ENCODE measurements at regions not wholly inside any gene's neighbourhood (a gene's known extent, or its start where the extent isn't known, plus 50 kb on each side); places are given as distances from the start of the nearest gene placed in this dataset.

GRCh38 chr11:104725796-104726408 is 172.4 kb downstream of the CASP12 start:
- H3K27me3 ChIP-seq (replicated peaks): no peaks in the 10 kb centered on the region
- no peak overlapping the region for H3K27ac ChIP-seq
- in situ Hi-C loops (cut with HindIII; ENCODE audit: low pct_ligation_motif_present, low sequenced_read_pairs): no loop called here
- no peak for TF ChIP-seq CTCF (IDR thresholded peaks at IDR 0.05; ENCODE audit: low read depth, low read length, missing control alignments)
- H3K36me3 ChIP-seq (replicated peaks): no peaks in the 10 kb centered on the region
- DNase-seq: no peak
- H3K4me3 ChIP-seq (ENCODE audit: low read depth, low read length): no peak overlapping the region

- DNase-seq: no peak
- TF ChIP-seq CTCF (IDR thresholded peaks at IDR 0.05; ENCODE audit: low read depth, low read length, missing control alignments): no peak
- Histone ChIP-seq H3K4me3 (ENCODE audit: low read depth, low read length) (no peak overlapping the region), H3K27me3 (replicated peaks) (no peaks in the 10 kb centered on the region), H3K27ac (no peak overlapping the region), H3K36me3 (replicated peaks) (no peaks in the 10 kb centered on the region)
- in situ Hi-C loops (cut with HindIII; ENCODE audit: low pct_ligation_motif_present, low sequenced_read_pairs): no loop called here
Measured at GRCh38 chr11:104713401-104713800, 184.9 kb downstream of the CASP12 start.

GRCh38 chr11:104705490-104706190 is 192.6 kb downstream of the CASP12 start:
- Histone ChIP-seq H3K36me3 (replicated peaks) (no peaks in the 10 kb centered on the region), H3K4me3 (ENCODE audit: low read depth, low read length) (no peak overlapping the region), H3K27me3 (replicated peaks) (no peaks in the 10 kb centered on the region), H3K27ac (no peak overlapping the region)
- DNase-seq: peak; percentile 19
- TF ChIP-seq CTCF (IDR thresholded peaks at IDR 0.05; ENCODE audit: low read depth, low read length, missing control alignments): no peak
- in situ Hi-C loops (cut with HindIII; ENCODE audit: low pct_ligation_motif_present, low sequenced_read_pairs): no loop called here

GRCh38 chr11:104704888-104705287 is 193.4 kb downstream of the CASP12 start:
- Histone ChIP-seq H3K36me3 (replicated peaks) (no peaks in the 10 kb centered on the region), H3K27me3 (replicated peaks) (no peaks in the 10 kb centered on the region), H3K27ac (no peak overlapping the region), H3K4me3 (ENCODE audit: low read depth, low read length) (no peak overlapping the region)
- no peak for DNase-seq
- no peak for TF ChIP-seq CTCF (IDR thresholded peaks at IDR 0.05; ENCODE audit: low read depth, low read length, missing control alignments)
- in situ Hi-C loops (cut with HindIII; ENCODE audit: low pct_ligation_motif_present, low sequenced_read_pairs): no loop called here

- in situ Hi-C loops (cut with HindIII; ENCODE audit: low pct_ligation_motif_present, low sequenced_read_pairs): no loop called here
- no peaks in the 10 kb centered on the region for H3K27me3 ChIP-seq (replicated peaks)
- DNase-seq: no peak
- no peak overlapping the region for H3K4me3 ChIP-seq (ENCODE audit: low read depth, low read length)
- no peak for TF ChIP-seq CTCF (IDR thresholded peaks at IDR 0.05; ENCODE audit: low read depth, low read length, missing control alignments)
- H3K27ac ChIP-seq: no peak overlapping the region
- H3K36me3 ChIP-seq (replicated peaks): no peaks in the 10 kb centered on the region
Measured at GRCh38 chr11:104704146-104704830, 194.0 kb downstream of the CASP12 start.
